GM12872 (cell line): ENCODE measurements at regions not wholly inside any gene's neighbourhood (a gene's known extent, or its start where the extent isn't known, plus 50 kb on each side); places are given as distances from the start of the nearest gene placed in this dataset.

Experiments used
- TF ChIP-seq, protein P1 (sequence below): IDR thresholded peaks from 3 replicates; pipeline ENCODE4 v1.5.1; 2011; ENCODE audit warnings: low read depth, mild to moderate bottlenecking, low read length, moderate library complexity; ENCODE audit not compliant: insufficient read depth

DNA sequence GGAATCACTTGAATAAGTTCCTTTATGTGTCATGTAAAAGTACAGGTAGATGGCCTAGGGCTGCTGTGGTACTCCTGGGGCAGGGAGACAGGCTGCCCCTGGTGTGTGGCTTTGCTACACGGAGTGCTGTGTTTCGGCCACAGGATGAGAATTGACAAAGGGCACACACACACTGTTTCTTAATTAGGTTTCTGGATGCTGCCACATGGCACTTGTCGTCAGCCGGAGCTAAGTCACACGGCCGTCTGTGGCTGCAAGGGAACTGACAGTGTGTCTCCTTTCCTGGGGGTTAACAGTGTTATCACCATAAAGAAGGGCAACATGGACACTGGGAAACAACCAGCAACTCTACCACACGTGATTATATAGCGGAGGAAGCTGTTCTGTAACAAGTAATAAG lies 55.7 kb upstream of the CREB5 start:
- TF ChIP-seq, protein P1, sequence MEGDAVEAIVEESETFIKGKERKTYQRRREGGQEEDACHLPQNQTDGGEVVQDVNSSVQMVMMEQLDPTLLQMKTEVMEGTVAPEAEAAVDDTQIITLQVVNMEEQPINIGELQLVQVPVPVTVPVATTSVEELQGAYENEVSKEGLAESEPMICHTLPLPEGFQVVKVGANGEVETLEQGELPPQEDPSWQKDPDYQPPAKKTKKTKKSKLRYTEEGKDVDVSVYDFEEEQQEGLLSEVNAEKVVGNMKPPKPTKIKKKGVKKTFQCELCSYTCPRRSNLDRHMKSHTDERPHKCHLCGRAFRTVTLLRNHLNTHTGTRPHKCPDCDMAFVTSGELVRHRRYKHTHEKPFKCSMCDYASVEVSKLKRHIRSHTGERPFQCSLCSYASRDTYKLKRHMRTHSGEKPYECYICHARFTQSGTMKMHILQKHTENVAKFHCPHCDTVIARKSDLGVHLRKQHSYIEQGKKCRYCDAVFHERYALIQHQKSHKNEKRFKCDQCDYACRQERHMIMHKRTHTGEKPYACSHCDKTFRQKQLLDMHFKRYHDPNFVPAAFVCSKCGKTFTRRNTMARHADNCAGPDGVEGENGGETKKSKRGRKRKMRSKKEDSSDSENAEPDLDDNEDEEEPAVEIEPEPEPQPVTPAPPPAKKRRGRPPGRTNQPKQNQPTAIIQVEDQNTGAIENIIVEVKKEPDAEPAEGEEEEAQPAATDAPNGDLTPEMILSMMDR: no peak

DNA sequence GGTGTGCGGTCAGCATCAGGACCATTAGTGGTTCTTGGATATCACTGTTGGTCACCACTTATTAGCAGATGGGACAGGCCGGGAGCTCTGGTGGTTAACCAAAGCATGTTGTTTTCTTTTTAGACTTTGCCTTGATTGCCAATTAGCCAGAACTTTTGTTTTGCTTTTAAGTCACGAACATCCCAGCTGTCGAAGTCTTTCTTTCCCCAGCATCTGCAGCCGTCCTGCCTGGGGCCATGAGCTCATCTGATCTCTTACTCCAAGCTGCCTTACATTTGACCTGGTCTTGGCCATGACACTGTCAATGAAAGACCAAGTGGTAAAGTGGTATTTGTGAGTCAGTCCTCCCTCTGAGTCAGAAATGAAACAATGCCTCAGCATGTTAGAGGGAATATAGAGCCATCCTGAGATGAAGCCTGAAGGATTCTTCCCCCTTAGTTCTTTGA lies 53.9 kb upstream of the CREB5 start:
- TF ChIP-seq, protein P1: no peak

DNA sequence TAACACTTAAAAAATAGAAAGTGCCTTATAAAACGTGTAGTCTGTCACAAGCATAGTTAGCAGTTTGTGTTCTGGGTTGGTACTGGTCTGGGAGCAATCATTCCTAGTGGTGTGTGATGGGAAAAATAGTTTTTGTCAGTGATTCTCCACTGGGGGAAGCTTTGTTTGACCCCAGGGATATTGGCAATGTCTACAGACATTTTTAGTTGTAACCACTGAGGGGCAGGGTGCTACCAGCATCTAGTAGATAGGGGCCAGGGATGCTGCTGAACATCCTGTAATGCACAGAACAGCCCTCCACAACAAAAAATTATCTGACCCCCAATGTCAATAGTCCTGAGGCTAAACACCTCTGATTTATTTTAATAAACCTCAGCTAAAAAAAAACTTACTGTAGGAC lies 51.6 kb upstream of the CREB5 start:
- TF ChIP-seq, protein P1: no peak

DNA sequence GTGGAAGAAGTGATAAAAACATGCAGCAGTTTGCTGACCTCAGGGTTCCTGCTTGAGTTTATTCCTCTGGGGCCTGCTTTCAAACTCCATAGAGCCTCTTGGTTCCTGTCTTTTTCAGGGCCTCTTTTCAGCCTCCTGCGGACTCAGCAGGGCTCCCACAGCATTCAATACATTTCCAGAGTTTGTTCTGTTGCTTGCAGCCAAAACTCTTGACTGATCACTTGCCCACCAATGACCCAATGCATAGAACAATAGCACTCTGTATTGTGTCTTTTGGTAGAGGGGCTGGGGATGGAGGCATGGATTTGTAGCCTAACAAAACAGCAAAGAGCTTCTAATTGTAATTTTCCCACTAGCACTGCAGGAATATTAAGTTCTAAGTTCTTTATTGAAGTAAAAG lies 50.8 kb upstream of the CREB5 start:
- TF ChIP-seq, protein P1: no peak

DNA sequence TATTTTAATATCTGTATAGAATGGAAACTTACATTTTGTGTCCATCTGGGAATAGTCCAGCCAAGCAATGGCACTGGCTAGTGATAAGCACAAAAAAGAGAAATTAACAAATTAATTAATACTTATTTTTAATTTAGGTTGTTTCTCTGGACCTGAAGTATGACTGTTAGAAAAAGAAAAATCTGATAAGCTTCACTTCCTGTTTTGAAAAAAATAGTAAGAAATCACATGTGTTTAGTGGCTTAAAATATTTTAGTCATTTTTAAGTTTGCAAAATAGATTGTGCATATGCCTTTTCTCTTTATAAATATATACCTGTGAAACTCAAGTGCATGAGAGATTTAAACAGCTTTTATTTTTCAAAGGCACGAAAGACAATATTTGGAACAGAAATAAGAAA lies 50.1 kb upstream of the CREB5 start:
- TF ChIP-seq, protein P1: no peak
